IPS-15b (cell line): ENCODE measurements at regions not wholly inside any gene's neighbourhood (a gene's known extent, or its start where the extent isn't known, plus 50 kb on each side); places are given as distances from the start of the nearest gene placed in this dataset.

ENCODE experiments used
- H3K27me3 ChIP-seq: one replicate; pipeline ENCODE4 v1.6.1; 2013; ENCODE audit warnings: low read length; ENCODE audit not compliant: control insufficient read depth, insufficient read depth
- H3K36me3 ChIP-seq: one replicate; pipeline ENCODE4 v1.6.1; 2013; ENCODE audit warnings: low read length; ENCODE audit not compliant: control insufficient read depth, insufficient read depth
- H3K4me1 ChIP-seq: one replicate; pipeline ENCODE4 v1.6.1; 2013; ENCODE audit warnings: mild to moderate bottlenecking, low read length; ENCODE audit not compliant: control insufficient read depth, insufficient read depth
- H3K4me3 ChIP-seq: one replicate; pipeline ENCODE4 v1.5.1; 2013; ENCODE audit warnings: low read depth, low read length
- H3K9ac ChIP-seq: one replicate; pipeline ENCODE4 v1.6.1; 2013; ENCODE audit warnings: low read depth, mild to moderate bottlenecking, low read length
- H3K9me3 ChIP-seq: one replicate; pipeline ENCODE4 v1.6.1; 2013; ENCODE audit warnings: mild to moderate bottlenecking, low read length; ENCODE audit not compliant: control insufficient read depth, insufficient read depth

GRCh38 chr5:116763987-116764866 lies 189.6 kb upstream of the SEMA6A start:
- Histone ChIP-seq H3K9me3 (no peaks in the 10 kb centered on the region), H3K36me3 (no peaks in the 10 kb centered on the region), H3K9ac (no peak overlapping the region), H3K27me3 (no peaks in the 10 kb centered on the region), H3K4me1 (peaks cover 10% of the 10 kb centered on the region), H3K4me3 (no peak overlapping the region)

GRCh38 chr5:116759860-116760640 lies 185.4 kb upstream of the SEMA6A start:
- Histone ChIP-seq H3K4me3 (no peak overlapping the region), H3K9me3 (peaks cover 5% of the 10 kb centered on the region), H3K27me3 (no peaks in the 10 kb centered on the region), H3K36me3 (peaks cover 8% of the 10 kb centered on the region), H3K4me1 (peaks cover 13% of the 10 kb centered on the region), H3K9ac (no peak overlapping the region)

- no peak overlapping the region for H3K9ac ChIP-seq
- H3K4me3 ChIP-seq, result no peak overlapping the region
- peaks cover 8% of the 10 kb centered on the region for H3K36me3 ChIP-seq
- peaks cover 13% of the 10 kb centered on the region for H3K4me1 ChIP-seq
- H3K27me3 ChIP-seq, result no peaks in the 10 kb centered on the region
- H3K9me3 ChIP-seq, result peaks cover 5% of the 10 kb centered on the region
These were observed 182.7 kb upstream of the SEMA6A start for GRCh38 chr5:116757326-116757725.

DNA sequence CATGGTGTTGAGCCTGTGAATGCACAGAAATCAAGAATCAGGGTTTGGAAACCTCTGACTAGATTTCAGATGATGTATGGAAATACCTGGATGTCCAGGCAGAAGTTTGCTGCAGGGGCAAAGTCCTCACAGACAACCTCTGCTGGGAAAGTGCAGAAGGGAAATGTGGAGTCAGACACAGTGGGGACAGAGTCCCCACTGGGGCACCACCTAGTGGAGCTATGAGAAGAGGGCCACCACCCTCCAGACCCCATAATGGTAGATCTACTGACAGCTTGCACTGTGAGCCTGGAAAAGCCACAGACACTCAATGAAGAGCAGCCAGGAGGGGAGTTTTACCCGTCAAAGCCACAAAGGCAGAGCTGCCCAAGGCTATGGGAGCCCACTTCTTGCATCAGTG lies 181.9 kb upstream of the SEMA6A start:
- Histone ChIP-seq H3K4me3 (no peak overlapping the region), H3K9ac (no peak overlapping the region), H3K27me3 (no peaks in the 10 kb centered on the region), H3K36me3 (peaks cover 8% of the 10 kb centered on the region), H3K9me3 (peaks cover 5% of the 10 kb centered on the region), H3K4me1 (peaks cover 12% of the 10 kb centered on the region)

DNA sequence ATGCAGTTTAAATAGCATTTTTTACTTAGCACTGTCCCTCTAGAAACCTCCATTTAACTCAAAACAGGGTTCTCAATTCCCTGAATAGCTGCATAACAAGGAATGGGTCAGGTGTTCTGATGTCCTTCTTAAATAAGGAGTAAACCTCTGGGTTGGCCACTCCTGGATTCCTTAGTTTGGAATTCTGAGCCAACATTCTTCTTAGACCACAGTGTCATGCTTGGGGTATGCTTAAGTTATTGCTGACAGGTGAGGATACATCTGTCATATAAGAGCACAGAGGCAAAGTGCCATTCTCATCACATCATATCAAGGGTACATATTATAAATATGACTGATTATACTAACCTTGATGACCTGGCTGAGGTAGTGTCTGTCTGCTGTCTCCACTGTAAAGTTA lies 179.9 kb upstream of the SEMA6A start:
- H3K27me3 ChIP-seq, result no peaks in the 10 kb centered on the region
- H3K36me3 ChIP-seq, result peaks cover 8% of the 10 kb centered on the region
- H3K9ac ChIP-seq, result no peak overlapping the region
- peaks cover 6% of the 10 kb centered on the region for H3K4me1 ChIP-seq
- peaks cover 5% of the 10 kb centered on the region for H3K9me3 ChIP-seq
- H3K4me3 ChIP-seq, result no peak overlapping the region

GRCh38 chr5:116751684-116752083 lies 177.1 kb upstream of the SEMA6A start:
- H3K36me3 ChIP-seq, result peaks cover 7% of the 10 kb centered on the region
- H3K9me3 ChIP-seq, result peaks cover 2% of the 10 kb centered on the region
- H3K27me3 ChIP-seq, result no peaks in the 10 kb centered on the region
- no peak overlapping the region for H3K4me3 ChIP-seq
- H3K4me1 ChIP-seq, result peaks cover 2% of the 10 kb centered on the region
- no peak overlapping the region for H3K9ac ChIP-seq

- Histone ChIP-seq H3K4me3 (no peak overlapping the region), H3K27me3 (no peaks in the 10 kb centered on the region), H3K36me3 (peaks cover under 1% of the 10 kb centered on the region), H3K4me1 (peaks cover 2% of the 10 kb centered on the region), H3K9me3 (no peaks in the 10 kb centered on the region), H3K9ac (no peak overlapping the region)
These were observed 176.3 kb upstream of the SEMA6A start for GRCh38 chr5:116750631-116751580.

DNA sequence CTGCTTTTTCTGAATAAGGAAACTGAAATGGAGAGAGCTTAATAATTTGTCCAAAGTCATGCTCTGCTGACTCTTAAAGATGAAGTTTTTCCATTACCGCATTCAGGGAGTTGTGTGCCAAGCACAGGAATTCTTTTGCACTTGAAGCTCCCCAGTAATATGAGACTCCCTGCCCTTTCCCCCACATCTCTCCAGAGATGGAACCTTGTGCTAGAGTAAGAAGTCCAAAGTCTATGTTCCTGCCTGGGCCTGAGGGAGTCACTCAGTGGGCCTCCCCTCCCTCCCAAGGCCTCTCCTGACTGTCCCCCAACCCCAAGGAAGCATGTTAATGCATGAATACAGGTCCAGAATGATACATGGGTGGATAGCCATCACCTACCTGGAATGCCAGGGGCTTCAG lies 173.3 kb upstream of the SEMA6A start:
- H3K4me1 ChIP-seq, result peaks cover 2% of the 10 kb centered on the region
- H3K27me3 ChIP-seq, result no peaks in the 10 kb centered on the region
- H3K9me3 ChIP-seq, result no peaks in the 10 kb centered on the region
- H3K36me3 ChIP-seq, result no peaks in the 10 kb centered on the region
- no peak overlapping the region for H3K9ac ChIP-seq
- no peak overlapping the region for H3K4me3 ChIP-seq

DNA sequence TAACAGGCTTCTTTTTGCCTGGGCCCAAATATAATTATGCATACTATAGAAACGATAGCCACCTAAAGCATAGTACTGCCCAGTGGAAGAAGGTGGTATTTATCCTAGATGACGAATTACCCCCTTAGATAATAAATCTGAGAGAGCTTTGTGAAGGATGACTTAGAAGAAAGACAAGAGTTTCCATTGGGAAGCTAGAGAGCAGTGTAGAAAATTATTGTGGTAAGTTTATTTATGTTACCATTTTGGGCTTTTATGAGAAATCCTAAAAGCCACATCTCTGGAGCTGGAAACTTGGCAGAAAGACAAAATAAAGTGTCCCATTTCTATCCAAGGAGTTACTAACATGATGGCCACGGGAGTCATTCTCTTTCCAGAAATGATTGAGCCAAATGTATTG lies 172.0 kb upstream of the SEMA6A start:
- no peaks in the 10 kb centered on the region for H3K36me3 ChIP-seq

DNA sequence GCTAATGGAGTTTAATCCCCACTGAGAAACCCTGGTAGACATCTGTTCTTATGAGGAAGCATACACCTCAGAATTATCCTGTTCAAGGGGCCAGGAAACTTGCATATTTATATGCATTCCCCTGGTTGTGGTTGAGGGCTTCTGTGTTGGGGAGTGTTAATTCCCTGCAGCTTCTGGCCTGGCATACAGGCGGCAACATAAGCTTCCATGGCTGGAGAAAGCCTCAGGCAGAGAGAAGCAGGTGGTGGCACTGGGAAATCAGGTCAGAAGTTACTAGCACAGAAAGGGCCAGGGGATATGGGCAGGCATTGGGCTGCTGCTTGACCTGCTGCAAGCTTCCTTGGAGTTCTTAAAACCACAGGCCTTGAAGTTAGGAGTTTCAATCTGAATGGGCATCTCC lies 166.1 kb upstream of the SEMA6A start:
- H3K9me3 ChIP-seq, result no peaks in the 10 kb centered on the region
- H3K4me1 ChIP-seq, result no peaks in the 10 kb centered on the region
- H3K27me3 ChIP-seq, result no peaks in the 10 kb centered on the region
- no peaks in the 10 kb centered on the region for H3K36me3 ChIP-seq
- H3K9ac ChIP-seq, result no peak overlapping the region
- H3K4me3 ChIP-seq, result no peak overlapping the region

More for the DNA sequence above, 172.0 kb upstream of the SEMA6A start:
- Histone ChIP-seq H3K4me1 (peaks cover 2% of the 10 kb centered on the region), H3K27me3 (no peaks in the 10 kb centered on the region), H3K9ac (no peak overlapping the region), H3K9me3 (no peaks in the 10 kb centered on the region), H3K4me3 (no peak overlapping the region)

DNA sequence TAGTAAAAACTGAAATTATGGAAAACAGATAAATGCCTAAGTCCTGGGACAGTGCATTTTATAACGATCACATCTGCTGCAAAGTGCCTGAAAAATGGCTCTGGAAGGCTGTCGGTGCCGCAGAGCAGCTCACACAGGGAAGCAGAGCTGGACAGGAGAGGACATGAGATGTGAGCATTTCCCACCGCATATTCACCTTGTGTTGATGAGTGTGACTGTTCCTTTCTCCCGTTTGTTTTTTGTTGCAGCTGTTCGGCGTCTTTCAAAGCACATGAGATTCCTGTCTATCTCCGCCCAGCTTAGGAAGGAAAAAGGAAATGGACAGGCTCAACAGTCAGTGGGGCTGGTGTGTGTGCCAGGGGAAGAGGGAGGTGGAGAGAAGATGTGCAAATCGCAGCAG lies 164.9 kb upstream of the SEMA6A start:
- Histone ChIP-seq H3K4me1 (peaks cover under 1% of the 10 kb centered on the region), H3K27me3 (no peaks in the 10 kb centered on the region), H3K36me3 (no peaks in the 10 kb centered on the region), H3K9ac (no peak overlapping the region), H3K9me3 (no peaks in the 10 kb centered on the region), H3K4me3 (no peak overlapping the region)
